Suprapubic skin (tissue), 4 donors: ENCODE measurements at regions not wholly inside any gene's neighbourhood (a gene's known extent, or its start where the extent isn't known, plus 50 kb on each side); places are given as distances from the start of the nearest gene placed in this dataset.

Experiments used
- CTCF ChIP-seq, 2 donors: fragments of 200-600 bp in 1 of 2; fragments of 450-650 bp in 1 of 2; sonication (generic) in 1 of 2; IDR thresholded peaks; one replicate each; pipeline ENCODE4 v1.5.1; 2016 to 2019; ENCODE audit warnings: antibody characterized with exemption in 2 of 2, mild to moderate bottlenecking in 1 of 2, moderate library complexity in 1 of 2
- POLR2A ChIP-seq, 2 donors: fragments of 450-650 bp; IDR thresholded peaks; one replicate each; pipeline ENCODE4 v1.6.1; 2017; ENCODE audit warnings: antibody characterized with exemption in 2 of 2, mild to moderate bottlenecking in 2 of 2, moderate library complexity in 2 of 2
- POLR2AphosphoS5 ChIP-seq, 3 donors: sonication (generic); formaldehyde crosslinking; IDR thresholded peaks; one replicate each; pipeline ENCODE4 v1.6.1; 2017; ENCODE audit warnings: antibody characterized with exemption in 3 of 3

GRCh38 chr12:126271159-126271558 lies 1205.9 kb downstream of the AACS start:
- no peak for TF ChIP-seq POLR2A (IDR thresholded peaks at IDR 0.05)
- no peak for TF ChIP-seq CTCF (IDR thresholded peaks at IDR 0.05)
- no peak for TF ChIP-seq POLR2AphosphoS5 (IDR thresholded peaks at IDR 0.05)
